OCI-LY3 (cell line): ENCODE measurements at regions not wholly inside any gene's neighbourhood (a gene's known extent, or its start where the extent isn't known, plus 50 kb on each side); places are given as distances from the start of the nearest gene placed in this dataset.

Source experiments
- EZH2phosphoT487 ChIP-seq: fragments of 200-600 bp; shearing (Covaris generic); IDR thresholded peaks from 2 replicates; pipeline ENCODE4 v1.6.1; 2018; ENCODE audit warnings: antibody characterized with exemption, mixed run types, low read depth
- TF ChIP-seq, protein P1 (sequence below): fragments of 200-600, 300-600 bp; sonication (generic); IDR thresholded peaks from 2 replicates; pipeline ENCODE4 v1.5.1; 2014; ENCODE audit warnings: antibody characterized with exemption, low read length, low read depth

DNA sequence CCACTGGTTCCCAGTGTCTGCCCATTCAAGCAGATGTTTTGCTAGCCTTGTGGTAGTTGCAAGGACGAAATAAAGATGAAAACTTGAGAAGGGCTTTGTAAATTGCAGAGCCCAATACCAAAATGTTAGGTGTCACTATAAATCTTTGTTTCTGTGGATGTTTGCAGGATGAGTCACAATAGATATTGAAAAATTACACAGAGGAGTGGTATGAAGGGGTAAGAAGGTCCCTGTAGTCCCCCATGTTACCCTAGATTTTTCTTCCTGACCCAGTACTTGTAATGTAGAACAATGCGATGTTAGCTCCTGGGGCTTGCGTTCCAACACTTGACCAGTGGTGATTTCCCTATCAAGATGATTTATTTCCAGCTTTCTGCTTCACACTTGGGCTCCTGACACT, 102.6 kb upstream of the LYZL1 start:
- TF ChIP-seq, protein P1, sequence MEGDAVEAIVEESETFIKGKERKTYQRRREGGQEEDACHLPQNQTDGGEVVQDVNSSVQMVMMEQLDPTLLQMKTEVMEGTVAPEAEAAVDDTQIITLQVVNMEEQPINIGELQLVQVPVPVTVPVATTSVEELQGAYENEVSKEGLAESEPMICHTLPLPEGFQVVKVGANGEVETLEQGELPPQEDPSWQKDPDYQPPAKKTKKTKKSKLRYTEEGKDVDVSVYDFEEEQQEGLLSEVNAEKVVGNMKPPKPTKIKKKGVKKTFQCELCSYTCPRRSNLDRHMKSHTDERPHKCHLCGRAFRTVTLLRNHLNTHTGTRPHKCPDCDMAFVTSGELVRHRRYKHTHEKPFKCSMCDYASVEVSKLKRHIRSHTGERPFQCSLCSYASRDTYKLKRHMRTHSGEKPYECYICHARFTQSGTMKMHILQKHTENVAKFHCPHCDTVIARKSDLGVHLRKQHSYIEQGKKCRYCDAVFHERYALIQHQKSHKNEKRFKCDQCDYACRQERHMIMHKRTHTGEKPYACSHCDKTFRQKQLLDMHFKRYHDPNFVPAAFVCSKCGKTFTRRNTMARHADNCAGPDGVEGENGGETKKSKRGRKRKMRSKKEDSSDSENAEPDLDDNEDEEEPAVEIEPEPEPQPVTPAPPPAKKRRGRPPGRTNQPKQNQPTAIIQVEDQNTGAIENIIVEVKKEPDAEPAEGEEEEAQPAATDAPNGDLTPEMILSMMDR: no peak
- TF ChIP-seq EZH2phosphoT487: no peak
